Vagina (tissue), 2 donors: ENCODE measurements at regions not wholly inside any gene's neighbourhood (a gene's known extent, or its start where the extent isn't known, plus 50 kb on each side); places are given as distances from the start of the nearest gene placed in this dataset.

ENCODE experiments used
- CTCF ChIP-seq, 3 experiments: fragments of 450-650 bp in 2 of 3; fragments of 200-600 bp in 1 of 3; sonication (generic) in 1 of 3; IDR thresholded peaks; one replicate each; pipeline ENCODE4 v1.5.1; 2017 to 2019; ENCODE audit warnings: antibody characterized with exemption in 3 of 3, mild to moderate bottlenecking in 2 of 3, moderate library complexity in 2 of 3
- POLR2A ChIP-seq, 2 donors: fragments of 450-650 bp; IDR thresholded peaks; one replicate each; pipeline ENCODE4 v1.6.1; 2017; ENCODE audit warnings: antibody characterized with exemption in 2 of 2, mild to moderate bottlenecking in 2 of 2, moderate library complexity in 2 of 2

- TF ChIP-seq CTCF (IDR thresholded peaks at IDR 0.05), result no peak
- TF ChIP-seq POLR2A (IDR thresholded peaks at IDR 0.05), result no peak
These were observed 343.5 kb upstream of the MANEA start for GRCh38 chr6:95233879-95234278.
